ENCODE measurements at regions not wholly inside any gene's neighbourhood (a gene's known extent, or its start where the extent isn't known, plus 50 kb on each side); places are given as distances from the start of the nearest gene placed in this dataset.

GRCh38 chr14:81682134-81682533, 148.5 kb upstream of the SEL1L start:
- H3K27me3 Mint-ChIP-seq (ENCODE audit: low read depth in 3 of 3) = peaks cover 3 to 8% (median 4%) of the 10 kb centered on the region in 3 donors
- no peaks in the 10 kb centered on the region for H3K4me1 Mint-ChIP-seq
- WGBS (ENCODE audit: insufficient coverage) = no CpG with 5 or more reads among the region's 1 CpG
- Histone ChIP-seq H3K9ac (ENCODE audit: insufficient read depth, low read length, poor library complexity, severe bottlenecking) (no peak overlapping the region), H3K27me3 (ENCODE audit: control insufficient read depth in 2 of 2, insufficient read depth in 2 of 2, low read length in 2 of 2) (no peaks in the 10 kb centered on the region), H3K4me1 (ENCODE audit: control insufficient read depth in 1 of 2, insufficient read depth in 2 of 2, low read length in 2 of 2) (no peaks in the 10 kb centered on the region), H3K4me3 (replicated peaks in 1 of 3; ENCODE audit: low read depth in 2 of 3, low read length in 3 of 3) (no peak overlapping the region), H3K4me2 (replicated peaks; ENCODE audit: extremely low read depth, low read length, poor library complexity, severe bottlenecking) (no peak overlapping the region), H4K20me1 (ENCODE audit: insufficient read depth, low read length) (no peaks in the 10 kb centered on the region), H2AFZ (ENCODE audit: insufficient read depth, low read depth, low read length, poor library complexity, severe bottlenecking) (no peak overlapping the region), H3K9me3 (replicated peaks in 1 of 2; ENCODE audit: control insufficient read depth in 1 of 2, insufficient read depth in 1 of 2, low read length in 2 of 2) (no peaks in the 10 kb centered on the region), H3K79me2 (ENCODE audit: insufficient read depth, low read length) (no peaks in the 10 kb centered on the region), H3K27ac (ENCODE audit: low read depth in 1 of 2, low read length in 2 of 2) (no peak overlapping the region), H3K36me3 (replicated peaks in 1 of 2; ENCODE audit: control insufficient read depth in 1 of 2, insufficient read depth in 2 of 2, low read length in 2 of 2) (no peaks in the 10 kb centered on the region)
- no peak for DNase-seq
- TF ChIP-seq CTCF (IDR thresholded peaks at IDR 0.05) = no peak
- peaks cover 0 to 7% (median 3%) of the 10 kb centered on the region in 7 donors for H3K9me3 Mint-ChIP-seq
- H3K36me3 Mint-ChIP-seq = no peaks in the 10 kb centered on the region
- H3K4me3 Mint-ChIP-seq = no peak overlapping the region
- intact Hi-C loops (cut with micrococcal nuclease) = no loop called here
- H3K27ac Mint-ChIP-seq = no peak overlapping the region

DNA sequence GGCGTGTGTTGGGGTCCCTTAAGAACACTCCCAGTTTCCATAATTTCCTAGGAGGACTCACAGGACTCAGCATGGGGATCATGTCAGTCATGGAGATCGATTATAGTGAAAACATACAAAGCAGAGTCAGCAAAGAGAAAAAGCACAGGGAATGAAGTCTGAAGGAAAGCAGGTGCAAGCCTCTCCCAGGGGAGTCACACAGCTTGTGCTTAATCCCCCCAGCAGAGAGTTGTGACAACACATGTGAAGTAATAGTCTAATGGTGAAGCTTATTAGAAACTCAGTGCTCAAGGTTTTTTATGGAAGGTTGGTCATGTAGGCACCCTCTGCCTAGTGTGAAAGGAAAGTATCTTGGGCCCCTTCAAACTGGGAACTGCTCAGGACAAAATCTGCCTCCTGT, 149.0 kb upstream of the SEL1L start:
- Histone ChIP-seq H3K9me3 (replicated peaks in 1 of 2; ENCODE audit: control insufficient read depth in 1 of 2, insufficient read depth in 1 of 2, low read length in 2 of 2) (no peaks in the 10 kb centered on the region), H3K36me3 (replicated peaks in 1 of 2; ENCODE audit: control insufficient read depth in 1 of 2, insufficient read depth in 2 of 2, low read length in 2 of 2) (no peaks in the 10 kb centered on the region), H3K27ac (ENCODE audit: low read depth in 1 of 2, low read length in 2 of 2) (no peak overlapping the region), H3K9ac (ENCODE audit: insufficient read depth, low read length, poor library complexity, severe bottlenecking) (no peak overlapping the region), H4K20me1 (ENCODE audit: insufficient read depth, low read length) (no peaks in the 10 kb centered on the region), H3K4me1 (ENCODE audit: control insufficient read depth in 1 of 2, insufficient read depth in 2 of 2, low read length in 2 of 2) (no peaks in the 10 kb centered on the region), H3K79me2 (ENCODE audit: insufficient read depth, low read length) (no peaks in the 10 kb centered on the region), H3K27me3 (ENCODE audit: control insufficient read depth in 2 of 2, insufficient read depth in 2 of 2, low read length in 2 of 2) (no peaks in the 10 kb centered on the region), H3K4me2 (replicated peaks; ENCODE audit: extremely low read depth, low read length, poor library complexity, severe bottlenecking) (no peak overlapping the region), H3K4me3 (replicated peaks in 1 of 3; ENCODE audit: low read depth in 2 of 3, low read length in 3 of 3) (no peak overlapping the region), H2AFZ (ENCODE audit: insufficient read depth, low read depth, low read length, poor library complexity, severe bottlenecking) (no peak overlapping the region)
- 60% methylated on average over 1 of the region's 2 CpGs for WGBS (ENCODE audit: insufficient coverage)
- no peak overlapping the region for H3K27ac Mint-ChIP-seq
- no peak for DNase-seq
- H3K4me1 Mint-ChIP-seq = no peaks in the 10 kb centered on the region
- no peaks in the 10 kb centered on the region for H3K36me3 Mint-ChIP-seq
- intact Hi-C loops (cut with micrococcal nuclease) = no loop called here
- peaks cover 0 to 5% (median 3%) of the 10 kb centered on the region in 7 donors for H3K9me3 Mint-ChIP-seq
- TF ChIP-seq CTCF (IDR thresholded peaks at IDR 0.05) = no peak
- no peak overlapping the region for H3K4me3 Mint-ChIP-seq
- H3K27me3 Mint-ChIP-seq (ENCODE audit: low read depth in 3 of 3) = peaks cover 4 to 10% (median 5%) of the 10 kb centered on the region in 3 donors

All from CD14-positive monocyte (primary cell).